ENCODE measurements at regions not wholly inside any gene's neighbourhood (a gene's known extent, or its start where the extent isn't known, plus 50 kb on each side); places are given as distances from the start of the nearest gene placed in this dataset.

GRCh38 chr2:19226871-19227270 is 131.6 kb downstream of the OSR1 start:
- TF ChIP-seq CTCF (IDR thresholded peaks at IDR 0.05; ENCODE audit: low read depth, low read length), result no peak
- no peak for TF ChIP-seq EZH2phosphoT487 (IDR thresholded peaks at IDR 0.05; ENCODE audit: low read depth)
